ENCODE measurements at regions not wholly inside any gene's neighbourhood (a gene's known extent, or its start where the extent isn't known, plus 50 kb on each side); places are given as distances from the start of the nearest gene placed in this dataset.

GRCh38 chr12:84676787-84677186 is 235.8 kb downstream of the SLC6A15 start:
- H3K36me3 ChIP-seq (ENCODE audit: control insufficient read depth in 2 of 2, extremely low read depth in 1 of 2, insufficient read depth in 2 of 2, low read length in 2 of 2) = no peaks in the 10 kb centered on the region
- no peak overlapping the region for H3K9ac ChIP-seq (ENCODE audit: control insufficient read depth, extremely low read depth, insufficient read depth, low read length)
- no peaks in the 10 kb centered on the region for H3K9me3 ChIP-seq (ENCODE audit: control insufficient read depth, low read depth, low read length)
- H3K27ac ChIP-seq (ENCODE audit: control insufficient read depth, insufficient read depth, low read length) = no peak overlapping the region
- no peak for FAIRE-seq
- H3K79me2 ChIP-seq (ENCODE audit: control insufficient read depth, insufficient read depth, low read length) = no peaks in the 10 kb centered on the region
- H3K27me3 ChIP-seq (ENCODE audit: control insufficient read depth, extremely low read depth, insufficient read depth, low read length) = no peaks in the 10 kb centered on the region
- DNase-seq (ENCODE audit: low read depth, low spot score) = no peak
- no peak overlapping the region for H2AFZ ChIP-seq (ENCODE audit: control insufficient read depth, low read length)
- no peaks in the 10 kb centered on the region for H3K4me1 ChIP-seq (ENCODE audit: control insufficient read depth, extremely low read depth, insufficient read depth, low read length)
- no peak overlapping the region for H3K4me3 ChIP-seq (ENCODE audit: control insufficient read depth in 2 of 3, extremely low read depth in 1 of 3, insufficient read depth in 2 of 3, low read depth in 1 of 3, low read length in 3 of 3)
- no peaks in the 10 kb centered on the region for H4K20me1 ChIP-seq (ENCODE audit: control insufficient read depth, extremely low read depth, insufficient read depth, low read length)
- TF ChIP-seq EZH2 (IDR thresholded peaks at IDR 0.05; ENCODE audit: low read length) (no peak), CTCF (optimal IDR thresholded peaks at IDR 0.05 in 1 of 3, IDR thresholded peaks at IDR 0.05 in 1 of 3, conservative IDR thresholded peaks at IDR 0.05 in 1 of 3; ENCODE audit: extremely low read depth in 1 of 3, insufficient read depth in 2 of 3, low read length in 3 of 3) (no peak)
- H3K4me2 ChIP-seq (ENCODE audit: control insufficient read depth, extremely low read depth, insufficient read depth, low read depth, low read length) = no peak overlapping the region
- H3K9me1 ChIP-seq (ENCODE audit: control insufficient read depth, extremely low read depth, insufficient read depth, low read length) = no peaks in the 10 kb centered on the region
- dilution Hi-C loops (cut with MboI; ENCODE audit: extremely low pct_ligation_motif_present, low sequenced_read_pairs) = no loop called here

- DNase-seq (ENCODE audit: low read depth, low spot score) (no peak), FAIRE-seq (no peak)
- Histone ChIP-seq H3K4me3 (ENCODE audit: control insufficient read depth in 2 of 3, extremely low read depth in 1 of 3, insufficient read depth in 2 of 3, low read depth in 1 of 3, low read length in 3 of 3) (no peak overlapping the region), H3K36me3 (ENCODE audit: control insufficient read depth in 2 of 2, extremely low read depth in 1 of 2, insufficient read depth in 2 of 2, low read length in 2 of 2) (no peaks in the 10 kb centered on the region), H3K4me2 (ENCODE audit: control insufficient read depth, extremely low read depth, insufficient read depth, low read depth, low read length) (no peak overlapping the region), H3K9ac (ENCODE audit: control insufficient read depth, extremely low read depth, insufficient read depth, low read length) (no peak overlapping the region), H3K27ac (ENCODE audit: control insufficient read depth, insufficient read depth, low read length) (no peak overlapping the region), H3K4me1 (ENCODE audit: control insufficient read depth, extremely low read depth, insufficient read depth, low read length) (no peaks in the 10 kb centered on the region), H4K20me1 (ENCODE audit: control insufficient read depth, extremely low read depth, insufficient read depth, low read length) (no peaks in the 10 kb centered on the region), H2AFZ (ENCODE audit: control insufficient read depth, low read length) (no peak overlapping the region), H3K79me2 (ENCODE audit: control insufficient read depth, insufficient read depth, low read length) (no peaks in the 10 kb centered on the region), H3K9me1 (ENCODE audit: control insufficient read depth, extremely low read depth, insufficient read depth, low read length) (no peaks in the 10 kb centered on the region), H3K27me3 (ENCODE audit: control insufficient read depth, extremely low read depth, insufficient read depth, low read length) (no peaks in the 10 kb centered on the region), H3K9me3 (ENCODE audit: control insufficient read depth, low read depth, low read length) (no peaks in the 10 kb centered on the region)
- dilution Hi-C loops (cut with MboI; ENCODE audit: extremely low pct_ligation_motif_present, low sequenced_read_pairs) = no loop called here
- no peak for TF ChIP-seq CTCF (optimal IDR thresholded peaks at IDR 0.05 in 1 of 3, IDR thresholded peaks at IDR 0.05 in 1 of 3, conservative IDR thresholded peaks at IDR 0.05 in 1 of 3; ENCODE audit: extremely low read depth in 1 of 3, insufficient read depth in 2 of 3, low read length in 3 of 3)
- TF ChIP-seq EZH2 (IDR thresholded peaks at IDR 0.05; ENCODE audit: low read length) = no peak
These were observed 250.8 kb downstream of the SLC6A15 start for GRCh38 chr12:84661786-84662185.

Measured in keratinocyte (primary cell).